Neuronal stem cell (in vitro differentiated cells): ENCODE measurements at regions not wholly inside any gene's neighbourhood (a gene's known extent, or its start where the extent isn't known, plus 50 kb on each side); places are given as distances from the start of the nearest gene placed in this dataset.

ENCODE experiments used
- DNase-seq: peaks from one replicate; pipeline ENCODE4 v3.0.0-alpha.2; 2013; ENCODE audit warnings: low spot score
- H2AFZ ChIP-seq: one replicate; pipeline ENCODE4 v1.6.1; 2013; ENCODE audit warnings: mild to moderate bottlenecking, low read length, inconsistent platforms
- H2AK5ac ChIP-seq: 2 replicates; pipeline ENCODE4 v1.6.1; 2013; ENCODE audit warnings: low read depth, mild to moderate bottlenecking, inconsistent platforms, low read length, moderate library complexity, mixed read lengths
- H2BK120ac ChIP-seq: 2 replicates; pipeline ENCODE4 v1.6.1; 2013; ENCODE audit warnings: low read depth, mild to moderate bottlenecking, inconsistent platforms, low read length, moderate library complexity, mixed read lengths
- H2BK12ac ChIP-seq: one replicate; pipeline ENCODE4 v1.6.1; 2013; ENCODE audit warnings: low read length, inconsistent platforms
- H2BK15ac ChIP-seq: 2 replicates; pipeline ENCODE4 v1.6.1; 2013; ENCODE audit warnings: mild to moderate bottlenecking, low read length, inconsistent platforms, mixed read lengths
- H2BK5ac ChIP-seq: one replicate; pipeline ENCODE4 v1.6.1; 2013; ENCODE audit warnings: inconsistent platforms, mild to moderate bottlenecking, low read length, moderate library complexity
- H3K14ac ChIP-seq: one replicate; pipeline ENCODE4 v1.6.1; 2013; ENCODE audit warnings: low read length, inconsistent platforms
- H3K18ac ChIP-seq: 2 replicates; pipeline ENCODE4 v1.6.1; 2013; ENCODE audit warnings: low read length, inconsistent platforms
- H3K23ac ChIP-seq: 2 replicates; pipeline ENCODE4 v1.6.1; 2013; ENCODE audit warnings: low read depth, mild to moderate bottlenecking, mixed read lengths, low read length, inconsistent platforms; ENCODE audit not compliant: poor library complexity
- H3K27ac ChIP-seq: replicated peaks from 3 replicates; pipeline ENCODE4 v1.5.1; 2013; ENCODE audit warnings: low read length, inconsistent platforms
- H3K27me3 ChIP-seq, 3 experiments: 2 replicates each; pipeline ENCODE4 v1.6.1; 2013; ENCODE audit warnings: low read length in 3 of 3, mild to moderate bottlenecking in 2 of 3, inconsistent platforms in 1 of 3, low read depth in 1 of 3, mixed read lengths in 1 of 3, moderate library complexity in 1 of 3; ENCODE audit not compliant: control insufficient read depth in 3 of 3, insufficient read depth in 3 of 3
- H3K36me3 ChIP-seq, 2 donors: replicated peaks in 1 of 2; 2 replicates each; pipeline ENCODE4 v1.6.1; 2013; ENCODE audit warnings: low read length in 2 of 2; ENCODE audit not compliant: control insufficient read depth in 2 of 2, insufficient read depth in 2 of 2
- H3K4ac ChIP-seq: 2 replicates; pipeline ENCODE4 v1.6.1; 2013; ENCODE audit warnings: inconsistent platforms, mild to moderate bottlenecking, low read length, moderate library complexity
- H3K4me1 ChIP-seq, 2 donors: 1 replicate in 1 of 2; 2 replicates in 1 of 2; pipeline ENCODE4 v1.6.1; 2013; ENCODE audit warnings: low read length in 2 of 2, low read depth in 1 of 2; ENCODE audit not compliant: control insufficient read depth in 2 of 2, insufficient read depth in 1 of 2
- H3K4me2 ChIP-seq: one replicate; pipeline ENCODE4 v1.6.1; 2013; ENCODE audit warnings: mild to moderate bottlenecking, low read length, inconsistent platforms; ENCODE audit not compliant: insufficient read depth, poor library complexity, severe bottlenecking
- H3K4me3 ChIP-seq, 2 donors: 2 replicates each; pipeline ENCODE4 v1.5.1; 2013; ENCODE audit warnings: low read length in 2 of 2, mild to moderate bottlenecking in 2 of 2, inconsistent platforms in 1 of 2, moderate library complexity in 1 of 2
- H3K79me1 ChIP-seq: one replicate; pipeline ENCODE4 v1.6.1; 2013; ENCODE audit warnings: low read depth, mild to moderate bottlenecking, inconsistent platforms, low read length, moderate library complexity
- H3K9ac ChIP-seq: one replicate; pipeline ENCODE4 v1.6.1; 2013; ENCODE audit warnings: mild to moderate bottlenecking, low read depth, low read length, inconsistent platforms; ENCODE audit not compliant: poor library complexity
- H3K9me3 ChIP-seq, 2 donors: replicated peaks in 1 of 2; 2 replicates each; pipeline versions ENCODE3 to v1.6.1; 2013; ENCODE audit warnings: low read length in 2 of 2, mild to moderate bottlenecking in 2 of 2, inconsistent platforms in 1 of 2, low read depth in 1 of 2, mixed read lengths in 1 of 2, moderate library complexity in 1 of 2; ENCODE audit not compliant: control insufficient read depth in 2 of 2, insufficient read depth in 1 of 2
- H4K8ac ChIP-seq: one replicate; pipeline ENCODE4 v1.6.1; 2013; ENCODE audit warnings: low read depth, mild to moderate bottlenecking, inconsistent platforms, low read length, moderate library complexity
- H4K91ac ChIP-seq: one replicate; pipeline ENCODE4 v1.6.1; 2013; ENCODE audit warnings: low read length, low read depth, mild to moderate bottlenecking, inconsistent platforms; ENCODE audit not compliant: poor library complexity
- WGBS, 2 donors: extraction: QIAGEN DNeasy Blood & Tissue Kit; methylation state at CpG; one replicate each; pipeline ENCODE4 v1.1.7; 2013; ENCODE audit warnings: missing lambda C conversion rate in 2 of 2, mixed read lengths in 1 of 2; ENCODE audit not compliant: insufficient read length in 2 of 2, insufficient replicate concordance in 1 of 2; ENCODE audit errors: extremely low coverage in 2 of 2; 5-methylcytosine and 5-hydroxymethylcytosine counted together

DNA sequence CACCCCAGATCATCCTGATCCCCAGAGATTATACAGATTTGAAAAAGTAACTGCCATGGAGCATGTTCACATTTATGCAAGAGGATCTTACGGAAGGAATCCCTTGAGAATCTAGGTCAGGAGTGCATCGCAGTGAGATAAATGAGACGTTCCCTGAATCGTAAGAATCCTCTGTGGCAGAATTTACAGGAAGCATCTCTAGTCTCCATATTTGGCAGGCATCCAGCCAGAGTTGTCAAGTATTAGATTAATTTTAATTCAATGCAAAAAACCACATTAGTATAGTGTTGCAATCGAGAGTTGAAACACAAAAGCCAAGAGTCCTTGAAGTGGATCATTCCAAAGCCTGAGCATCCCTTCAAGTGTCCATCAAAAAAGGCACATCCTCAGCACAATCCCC is 100.8 kb downstream of the RRAGC start:
- H3K27ac ChIP-seq, result no peak overlapping the region
- no peak overlapping the region for H2BK12ac ChIP-seq
- no peak overlapping the region for H3K4ac ChIP-seq
- no peak overlapping the region for H4K8ac ChIP-seq
- H3K36me3 ChIP-seq, result no peaks in the 10 kb centered on the region
- H2AFZ ChIP-seq, result no peak overlapping the region
- H3K9ac ChIP-seq, result no peak overlapping the region
- no peak for DNase-seq
- no peak overlapping the region for H2BK120ac ChIP-seq
- H3K9me3 ChIP-seq, result peaks cover 0 to 1% of the 10 kb centered on the region in 2 donors
- H3K4me1 ChIP-seq, result no peaks in the 10 kb centered on the region
- H3K4me3 ChIP-seq, result no peak overlapping the region
- H3K14ac ChIP-seq, result no peak overlapping the region
- WGBS, 2 donors, result no CpG with 5 or more reads among the region's 5 CpGs
- H3K27me3 ChIP-seq, result peaks cover 0 to 2% (median 0%) of the 10 kb centered on the region in 3 experiments
- no peak overlapping the region for H2BK15ac ChIP-seq
- no peaks in the 10 kb centered on the region for H3K79me1 ChIP-seq
- H2AK5ac ChIP-seq, result no peak overlapping the region
- H2BK5ac ChIP-seq, result no peak overlapping the region
- H3K23ac ChIP-seq, result no peak overlapping the region
- H3K18ac ChIP-seq, result no peak overlapping the region
- no peak overlapping the region for H4K91ac ChIP-seq
- H3K4me2 ChIP-seq, result no peak overlapping the region

DNA sequence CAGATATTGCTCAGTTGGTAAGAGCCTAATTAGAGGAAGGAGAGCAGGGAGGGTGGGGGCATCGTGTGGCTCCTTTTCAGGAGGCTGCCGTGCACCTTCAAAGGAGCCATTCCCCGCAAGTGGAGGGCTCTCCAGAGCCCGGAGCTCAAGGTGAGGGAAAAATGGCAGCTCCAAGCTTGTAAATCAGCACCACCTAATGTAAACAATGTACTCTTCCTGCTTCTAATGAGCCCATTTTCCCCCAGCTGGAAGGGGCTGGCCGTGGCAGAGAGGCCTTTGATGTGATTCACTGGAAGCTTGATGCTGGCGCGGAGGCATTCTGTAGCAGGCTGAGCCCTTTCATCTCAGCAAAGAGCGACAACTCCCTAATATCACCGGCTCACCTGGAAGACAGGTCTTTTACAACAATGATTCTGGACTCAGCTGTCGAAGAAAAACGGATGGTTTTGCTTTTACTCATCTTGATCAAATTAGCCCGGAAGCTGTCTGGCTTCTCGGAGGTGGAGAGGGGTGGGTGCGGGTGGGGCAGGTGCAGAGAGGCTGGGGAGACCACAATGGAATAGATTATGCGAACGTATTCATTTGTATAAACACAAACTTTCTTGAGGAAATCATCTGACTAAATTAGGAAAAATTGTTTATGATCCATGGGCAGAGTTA is 112.5 kb downstream of the RRAGC start:
- no peak overlapping the region for H2BK15ac ChIP-seq
- no peak overlapping the region for H2AK5ac ChIP-seq
- no peak overlapping the region for H2BK120ac ChIP-seq
- no peak for DNase-seq
- peaks cover 0 to 2% (median 0%) of the 10 kb centered on the region in 3 experiments for H3K27me3 ChIP-seq
- no peak overlapping the region for H3K9ac ChIP-seq
- H3K27ac ChIP-seq, result no peak overlapping the region
- no peaks in the 10 kb centered on the region for H3K79me1 ChIP-seq
- no CpG with 5 or more reads among the region's 16 CpGs for WGBS, 2 donors
- H3K23ac ChIP-seq, result no peak overlapping the region
- H3K14ac ChIP-seq, result no peak overlapping the region
- no peak overlapping the region for H2BK12ac ChIP-seq
- H2AFZ ChIP-seq, result no peak overlapping the region
- H3K4me2 ChIP-seq, result no peak overlapping the region
- no peak overlapping the region for H3K4me3 ChIP-seq
- no peak overlapping the region for H3K18ac ChIP-seq
- no peak overlapping the region for H2BK5ac ChIP-seq
- H3K4me1 ChIP-seq, result peaks cover 0 to 9% of the 10 kb centered on the region in 2 donors
- no peak overlapping the region for H3K4ac ChIP-seq
- no peaks in the 10 kb centered on the region for H3K9me3 ChIP-seq
- no peak overlapping the region for H4K91ac ChIP-seq
- no peaks in the 10 kb centered on the region for H3K36me3 ChIP-seq
- no peak overlapping the region for H4K8ac ChIP-seq

DNA sequence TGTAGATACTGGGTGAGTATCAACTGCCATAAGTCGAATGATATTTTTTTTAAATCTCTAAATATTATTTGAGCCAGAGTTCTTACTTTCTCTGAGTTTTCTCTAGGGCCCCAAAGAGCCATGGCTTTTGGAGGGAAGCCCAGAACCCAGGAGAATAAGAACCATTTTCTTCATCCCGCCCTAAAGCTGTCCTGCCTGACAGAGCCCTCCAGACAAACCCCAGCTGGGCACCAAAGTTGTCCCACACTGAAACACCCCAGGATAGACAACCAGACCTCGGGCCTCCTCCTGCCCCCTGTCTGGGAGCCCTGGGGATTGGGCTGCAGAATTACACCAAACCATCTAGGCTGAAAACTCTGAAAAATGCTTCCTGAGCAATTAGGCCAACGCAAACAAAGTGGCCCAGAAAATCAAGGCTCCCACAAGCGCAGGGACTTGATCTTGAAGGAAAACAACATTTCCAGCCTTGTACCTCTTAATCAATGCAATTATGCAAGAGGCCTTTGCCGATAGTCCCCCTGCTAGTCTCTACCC is 113.1 kb downstream of the RRAGC start:
- Histone ChIP-seq H2BK120ac (no peak overlapping the region), H2BK5ac (no peak overlapping the region), H4K8ac (no peak overlapping the region), H3K27me3 (no peaks in the 10 kb centered on the region), H3K4me3 (no peak overlapping the region), H3K36me3 (no peaks in the 10 kb centered on the region), H3K4me1 (peaks cover 0 to 9% of the 10 kb centered on the region in 2 donors), H2BK15ac (no peak overlapping the region), H3K18ac (no peak overlapping the region), H3K4ac (no peak overlapping the region), H3K27ac (no peak overlapping the region), H3K14ac (no peak overlapping the region), H3K23ac (no peak overlapping the region), H2AFZ (no peak overlapping the region), H2AK5ac (no peak overlapping the region), H2BK12ac (no peak overlapping the region), H3K9me3 (no peaks in the 10 kb centered on the region), H3K4me2 (no peak overlapping the region), H3K79me1 (no peaks in the 10 kb centered on the region), H3K9ac (no peak overlapping the region), H4K91ac (no peak overlapping the region)
- no CpG with 5 or more reads among the region's 6 CpGs for WGBS, 2 donors
- DNase-seq, result no peak

DNA sequence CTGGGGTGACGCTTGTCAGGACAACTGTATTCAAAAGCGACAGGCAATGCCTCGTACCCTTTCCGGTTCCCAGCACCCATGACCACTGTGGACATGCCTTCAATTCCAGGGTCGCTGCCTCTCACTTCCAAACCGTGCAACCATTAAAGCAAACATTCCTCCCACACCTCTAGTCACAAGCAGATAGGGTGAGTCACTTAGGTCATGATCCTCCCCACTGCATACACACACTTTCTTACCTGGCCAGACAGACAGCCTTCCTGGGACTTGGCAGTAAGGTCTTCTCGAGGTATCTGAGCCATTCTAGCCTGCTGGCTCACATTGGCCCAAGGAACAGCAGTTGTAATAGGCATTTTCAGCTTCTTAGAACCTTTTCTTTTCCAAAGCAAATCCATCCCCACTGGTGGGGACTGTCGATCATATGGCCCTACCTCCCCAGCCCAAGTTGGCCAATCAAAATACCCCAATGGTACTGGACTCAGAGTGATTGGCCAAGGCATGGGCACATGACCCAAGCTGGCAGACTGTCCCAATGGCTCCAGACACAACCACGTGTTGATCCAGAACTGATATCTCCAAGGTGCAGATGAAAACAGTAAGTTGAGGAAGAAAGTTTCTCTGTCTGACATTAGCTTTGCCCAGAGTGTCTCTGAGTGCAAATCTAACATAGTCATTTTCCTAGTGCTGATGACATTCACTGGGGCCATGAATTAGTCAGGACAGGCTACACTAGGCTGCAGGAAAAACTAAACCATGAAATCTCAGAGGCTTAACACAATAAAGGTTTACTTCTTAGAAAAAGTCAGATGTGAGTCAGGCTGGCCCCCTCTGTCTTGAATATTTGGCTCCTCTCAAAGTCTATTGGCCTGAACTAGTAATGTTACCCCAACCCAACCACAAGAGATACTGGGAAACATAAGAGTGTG is 113.8 kb downstream of the RRAGC start:
- no peak overlapping the region for H3K9ac ChIP-seq
- H3K4me1 ChIP-seq, result peaks cover 0 to 14% of the 10 kb centered on the region in 2 donors
- no peak overlapping the region for H2AFZ ChIP-seq
- no peak for DNase-seq
- WGBS, 2 donors, result no CpG with 5 or more reads among the region's 9 CpGs
- no peak overlapping the region for H3K27ac ChIP-seq
- no peak overlapping the region for H3K4me3 ChIP-seq
- no peak overlapping the region for H2AK5ac ChIP-seq
- no peaks in the 10 kb centered on the region for H3K9me3 ChIP-seq
- H4K8ac ChIP-seq, result no peak overlapping the region
- no peaks in the 10 kb centered on the region for H3K27me3 ChIP-seq
- no peaks in the 10 kb centered on the region for H3K79me1 ChIP-seq
- H2BK15ac ChIP-seq, result no peak overlapping the region
- no peak overlapping the region for H3K18ac ChIP-seq
- H2BK12ac ChIP-seq, result no peak overlapping the region
- no peak overlapping the region for H3K23ac ChIP-seq
- no peaks in the 10 kb centered on the region for H3K36me3 ChIP-seq
- no peak overlapping the region for H3K4me2 ChIP-seq
- no peak overlapping the region for H3K14ac ChIP-seq
- no peak overlapping the region for H2BK5ac ChIP-seq
- H2BK120ac ChIP-seq, result no peak overlapping the region
- no peak overlapping the region for H3K4ac ChIP-seq
- no peak overlapping the region for H4K91ac ChIP-seq
